GM04503 (cell line): ENCODE measurements at regions not wholly inside any gene's neighbourhood (a gene's known extent, or its start where the extent isn't known, plus 50 kb on each side); places are given as distances from the start of the nearest gene placed in this dataset.
"Not testable (repeated sequence)": the region's sequence is repeated elsewhere in the genome, so short reads cannot be mapped to it uniquely, and the experiment has no call there.

ENCODE experiments used
- DNase-seq: peaks from one replicate; pipeline ENCODE4 v3.0.0-alpha.2; 2012; ENCODE audit warnings: low read depth

GRCh38 chr10:9402507-9403195 lies 1348.2 kb downstream of the GATA3 start:
- DNase-seq = not testable (repeated sequence)

GRCh38 chr10:9407201-9407600 lies 1352.7 kb downstream of the GATA3 start:
- not testable (repeated sequence) for DNase-seq

GRCh38 chr10:9416331-9416730 lies 1361.8 kb downstream of the GATA3 start:
- no peak for DNase-seq

- no peak for DNase-seq
These were observed 1365.3 kb downstream of the GATA3 start for GRCh38 chr10:9419757-9420156.

GRCh38 chr10:9427209-9427608 lies 1372.7 kb downstream of the GATA3 start:
- DNase-seq = no peak

- DNase-seq = no peak
These were observed 1382.6 kb downstream of the GATA3 start for GRCh38 chr10:9437131-9437530.

GRCh38 chr10:9443758-9444157 lies 1389.3 kb downstream of the GATA3 start:
- DNase-seq = no peak

GRCh38 chr10:9449530-9449929 lies 1395.0 kb downstream of the GATA3 start:
- no peak for DNase-seq

- no peak for DNase-seq
These were observed 1396.3 kb downstream of the GATA3 start for GRCh38 chr10:9450801-9451200.

GRCh38 chr10:9451211-9451773 lies 1396.8 kb downstream of the GATA3 start:
- no peak for DNase-seq

- DNase-seq = no peak
These were observed 1397.6 kb downstream of the GATA3 start for GRCh38 chr10:9452056-9452455.

- DNase-seq = not testable (repeated sequence)
These were observed 1399.4 kb downstream of the GATA3 start for GRCh38 chr10:9453871-9454270.

GRCh38 chr10:9469663-9470205 lies 1415.2 kb downstream of the GATA3 start:
- DNase-seq = no peak

GRCh38 chr10:9470581-9470980 lies 1416.1 kb downstream of the GATA3 start:
- no peak for DNase-seq

GRCh38 chr10:9501944-9502343 lies 1447.5 kb downstream of the GATA3 start:
- DNase-seq = no peak

GRCh38 chr10:9504227-9504626 lies 1449.7 kb downstream of the GATA3 start:
- no peak for DNase-seq

- no peak for DNase-seq
These were observed 1451.1 kb downstream of the GATA3 start for GRCh38 chr10:9505546-9505945.

- no peak for DNase-seq
These were observed 1454.1 kb downstream of the GATA3 start for GRCh38 chr10:9508606-9509005.

GRCh38 chr10:9510626-9511025 lies 1456.1 kb downstream of the GATA3 start:
- DNase-seq = no peak

- DNase-seq = no peak
These were observed 1461.4 kb downstream of the GATA3 start for GRCh38 chr10:9515922-9516321.

GRCh38 chr10:9535744-9536143 lies 1481.3 kb downstream of the GATA3 start:
- no peak for DNase-seq

- no peak for DNase-seq
These were observed 1472.6 kb upstream of the CELF2 start for GRCh38 chr10:9545073-9545472.
